Thyroid gland (tissue), 4 donors: ENCODE measurements at regions not wholly inside any gene's neighbourhood (a gene's known extent, or its start where the extent isn't known, plus 50 kb on each side); places are given as distances from the start of the nearest gene placed in this dataset.

Experiments used
- CTCF ChIP-seq, 6 experiments: fragments of 200-600 bp in 3 of 6; fragments of 450-650 bp in 3 of 6; sonication (generic) in 3 of 6; IDR thresholded peaks; one replicate each; pipeline ENCODE4 v1.5.1; 2016 to 2019; ENCODE audit warnings: antibody characterized with exemption in 6 of 6, mild to moderate bottlenecking in 2 of 6, inconsistent platforms in 1 of 6, moderate library complexity in 1 of 6
- POLR2A ChIP-seq, 2 donors: fragments of 450-650 bp; IDR thresholded peaks; one replicate each; pipeline ENCODE4 v1.6.1; 2017; ENCODE audit warnings: antibody characterized with exemption in 2 of 2, mild to moderate bottlenecking in 2 of 2, moderate library complexity in 1 of 2

GRCh38 chr4:62513306-62513705, 1313.2 kb downstream of the ADGRL3 start:
- TF ChIP-seq CTCF (IDR thresholded peaks at IDR 0.05) = no peak
- TF ChIP-seq POLR2A (IDR thresholded peaks at IDR 0.05) = no peak
